ENCODE measurements at regions not wholly inside any gene's neighbourhood (a gene's known extent, or its start where the extent isn't known, plus 50 kb on each side); places are given as distances from the start of the nearest gene placed in this dataset.
A peak's percentile ranks its signal among the peaks of the same experiment; 100 is the strongest.
"Not testable (repeated sequence)": the region's sequence is repeated elsewhere in the genome, so short reads cannot be mapped to it uniquely, and the experiment has no call there.

- DNase-seq (ENCODE audit: low spot score) = no peak
Observed at GRCh38 chr2:34703292-34703691, 1104.2 kb upstream of the FAM98A start.

- DNase-seq (ENCODE audit: low spot score) = not testable (repeated sequence)
Observed at GRCh38 chr2:34702391-34702790, 1103.3 kb upstream of the FAM98A start.

GRCh38 chr2:34677591-34677990, 1078.5 kb upstream of the FAM98A start:
- not testable (repeated sequence) for DNase-seq (ENCODE audit: low spot score)

- DNase-seq (ENCODE audit: low spot score) = not testable (repeated sequence)
Observed at GRCh38 chr2:34677119-34677531, 1078.0 kb upstream of the FAM98A start.

- DNase-seq (ENCODE audit: low spot score) = no peak
Observed at GRCh38 chr2:34670482-34670881, 1071.4 kb upstream of the FAM98A start.

GRCh38 chr2:34666821-34667220, 1067.7 kb upstream of the FAM98A start:
- DNase-seq (ENCODE audit: low spot score) = no peak

GRCh38 chr2:34664266-34664665, 1065.2 kb upstream of the FAM98A start:
- no peak for DNase-seq (ENCODE audit: low spot score)

- DNase-seq (ENCODE audit: low spot score) = no peak
Observed at GRCh38 chr2:34663314-34663713, 1064.2 kb upstream of the FAM98A start.

GRCh38 chr2:34660741-34661140, 1061.6 kb upstream of the FAM98A start:
- DNase-seq (ENCODE audit: low spot score) = no peak

- DNase-seq (ENCODE audit: low spot score) = no peak
Observed at GRCh38 chr2:34656632-34657031, 1057.5 kb upstream of the FAM98A start.

GRCh38 chr2:34652636-34653035, 1053.5 kb upstream of the FAM98A start:
- DNase-seq (ENCODE audit: low spot score) = no peak

- DNase-seq (ENCODE audit: low spot score) = no peak
Observed at GRCh38 chr2:34646901-34647300, 1047.8 kb upstream of the FAM98A start.

- DNase-seq (ENCODE audit: low spot score) = no peak
Observed at GRCh38 chr2:34632327-34632726, 1033.2 kb upstream of the FAM98A start.

GRCh38 chr2:34627003-34627402, 1027.9 kb upstream of the FAM98A start:
- DNase-seq (ENCODE audit: low spot score) = no peak

- no peak for DNase-seq (ENCODE audit: low spot score)
Observed at GRCh38 chr2:34604164-34604563, 1005.1 kb upstream of the FAM98A start.

GRCh38 chr2:34602262-34602661, 1003.2 kb upstream of the FAM98A start:
- no peak for DNase-seq (ENCODE audit: low spot score)

- no peak for DNase-seq (ENCODE audit: low spot score)
Observed at GRCh38 chr2:34601561-34601960, 1002.5 kb upstream of the FAM98A start.

GRCh38 chr2:34578641-34579040, 979.5 kb upstream of the FAM98A start:
- DNase-seq (ENCODE audit: low spot score) = peak; percentile 3

GRCh38 chr2:34570266-34570872, 971.3 kb upstream of the FAM98A start:
- DNase-seq (ENCODE audit: low spot score) = no peak

- DNase-seq (ENCODE audit: low spot score) = no peak
Observed at GRCh38 chr2:34567128-34567527, 968.0 kb upstream of the FAM98A start.

- no peak for DNase-seq (ENCODE audit: low spot score)
Observed at GRCh38 chr2:34552337-34552736, 953.2 kb upstream of the FAM98A start.

- DNase-seq (ENCODE audit: low spot score) = no peak
Observed at GRCh38 chr2:34549710-34550345, 950.7 kb upstream of the FAM98A start.

GRCh38 chr2:34547900-34548299, 948.8 kb upstream of the FAM98A start:
- no peak for DNase-seq (ENCODE audit: low spot score)

GRCh38 chr2:34547340-34547739, 948.2 kb upstream of the FAM98A start:
- DNase-seq (ENCODE audit: low spot score) = no peak

All from COLO829 (cell line).